Hepatocyte (in vitro differentiated cells): ENCODE measurements at regions not wholly inside any gene's neighbourhood (a gene's known extent, or its start where the extent isn't known, plus 50 kb on each side); places are given as distances from the start of the nearest gene placed in this dataset.

ENCODE experiments used
- DNase-seq: peaks from one replicate; pipeline ENCODE4 v3.0.0-alpha.2; 2016; ENCODE audit warnings: low spot score
- H2AFZ ChIP-seq: fragments of 200-600 bp; sonication (generic); 2 replicates; pipeline ENCODE4 v1.6.0; 2016; ENCODE audit warnings: antibody characterized with exemption, mild to moderate bottlenecking
- H3K27ac ChIP-seq: fragments of 200-600 bp; sonication (generic); 2 replicates; pipeline ENCODE4 v1.5.1; 2016; ENCODE audit warnings: mild to moderate bottlenecking
- H3K27me3 ChIP-seq: fragments of 200-600 bp; sonication (generic); 2 replicates; pipeline ENCODE4 v1.6.1; 2016
- H3K36me3 ChIP-seq: fragments of 200-600 bp; sonication (generic); replicated peaks from 2 replicates; pipeline ENCODE4 v1.5.1; 2016; ENCODE audit warnings: low read depth; ENCODE audit not compliant: insufficient read depth
- H3K4me1 ChIP-seq: fragments of 200-600 bp; sonication (generic); 2 replicates; pipeline ENCODE4 v1.5.1; 2016; ENCODE audit warnings: mild to moderate bottlenecking, moderate library complexity; ENCODE audit not compliant: insufficient read depth
- H3K4me2 ChIP-seq: fragments of 200-600 bp; sonication (generic); 2 replicates; pipeline ENCODE4 v1.6.0; 2016
- H3K4me3 ChIP-seq: fragments of 200-600 bp; sonication (generic); 2 replicates; pipeline ENCODE4 v1.5.1; 2016; ENCODE audit warnings: mild to moderate bottlenecking
- H3K79me2 ChIP-seq: fragments of 200-600 bp; sonication (generic); 2 replicates; pipeline ENCODE4 v1.6.0; 2017; ENCODE audit warnings: mild to moderate bottlenecking
- H3K9me2 ChIP-seq: fragments of 200-600 bp; sonication (generic); replicated peaks from 2 replicates; pipeline ENCODE4 v1.6.0; 2017; ENCODE audit warnings: mild to moderate bottlenecking; ENCODE audit not compliant: insufficient read depth
- H3K9me3 ChIP-seq: fragments of 200-600 bp; sonication (generic); 2 replicates; pipeline ENCODE4 v1.5.1; 2016; ENCODE audit warnings: low read depth, mild to moderate bottlenecking
- H4K20me1 ChIP-seq: fragments of 200-600 bp; sonication (generic); 2 replicates; pipeline ENCODE4 v1.6.0; 2016; ENCODE audit warnings: mild to moderate bottlenecking; ENCODE audit not compliant: insufficient read depth, poor library complexity, severe bottlenecking
- EZH2 ChIP-seq: fragments of 200-600 bp; sonication (generic); IDR thresholded peaks from 2 replicates; pipeline ENCODE4 v1.6.1; 2016; ENCODE audit warnings: antibody characterized with exemption, mild to moderate bottlenecking, borderline replicate concordance
- EZH2phosphoT487 ChIP-seq: fragments of 200-600 bp; sonication (generic); IDR thresholded peaks from one replicate; pipeline ENCODE4 v1.6.1; 2018; ENCODE audit warnings: antibody characterized with exemption, mild to moderate bottlenecking, low read depth, moderate library complexity; ENCODE audit not compliant: unreplicated experiment, severe bottlenecking
- WGBS: methylation state at CpG from one replicate; pipeline ENCODE4 v1.1.6; 2016; ENCODE audit warnings: low lambda C conversion rate; ENCODE audit errors: missing lambda C conversion rate; 5-methylcytosine and 5-hydroxymethylcytosine counted together
- TF ChIP-seq, protein P1 (sequence below): fragments of 200-600 bp; sonication (generic); IDR thresholded peaks from 2 replicates; pipeline ENCODE4 v1.5.1; 2016; ENCODE audit warnings: antibody characterized with exemption, mild to moderate bottlenecking; ENCODE audit not compliant: poor library complexity

DNA sequence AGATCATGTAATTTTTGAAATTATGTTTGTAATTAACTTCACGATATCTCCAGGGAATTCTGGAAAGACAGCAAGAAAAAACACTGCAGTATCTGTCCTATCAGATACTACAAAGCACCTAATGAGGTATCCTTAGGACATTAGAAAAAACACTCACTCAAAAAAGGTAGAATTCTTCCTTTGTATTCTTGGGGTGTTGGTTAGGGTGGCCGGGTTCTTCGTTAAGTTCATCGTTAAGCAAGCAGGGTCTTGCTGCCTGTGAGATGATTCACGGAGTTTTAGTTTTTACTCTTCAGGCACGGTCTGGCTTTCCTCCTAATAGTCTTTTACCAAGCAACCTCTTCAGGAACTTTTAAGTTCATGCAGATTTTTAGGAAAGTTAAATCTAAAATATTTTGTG lies 91.4 kb upstream of the IRX4 start:
- Histone ChIP-seq H3K4me1 (no peaks in the 10 kb centered on the region), H3K4me2 (no peak overlapping the region), H3K79me2 (no peaks in the 10 kb centered on the region), H2AFZ (no peak overlapping the region), H3K36me3 (no peaks in the 10 kb centered on the region), H3K9me2 (no peaks in the 10 kb centered on the region), H4K20me1 (no peaks in the 10 kb centered on the region), H3K4me3 (no peak overlapping the region), H3K27ac (no peak overlapping the region), H3K27me3 (peaks cover 5% of the 10 kb centered on the region), H3K9me3 (no peaks in the 10 kb centered on the region)
- 93% methylated on average over 6 of the region's 6 CpGs for WGBS
- TF ChIP-seq EZH2: no peak
- TF ChIP-seq, protein P1, sequence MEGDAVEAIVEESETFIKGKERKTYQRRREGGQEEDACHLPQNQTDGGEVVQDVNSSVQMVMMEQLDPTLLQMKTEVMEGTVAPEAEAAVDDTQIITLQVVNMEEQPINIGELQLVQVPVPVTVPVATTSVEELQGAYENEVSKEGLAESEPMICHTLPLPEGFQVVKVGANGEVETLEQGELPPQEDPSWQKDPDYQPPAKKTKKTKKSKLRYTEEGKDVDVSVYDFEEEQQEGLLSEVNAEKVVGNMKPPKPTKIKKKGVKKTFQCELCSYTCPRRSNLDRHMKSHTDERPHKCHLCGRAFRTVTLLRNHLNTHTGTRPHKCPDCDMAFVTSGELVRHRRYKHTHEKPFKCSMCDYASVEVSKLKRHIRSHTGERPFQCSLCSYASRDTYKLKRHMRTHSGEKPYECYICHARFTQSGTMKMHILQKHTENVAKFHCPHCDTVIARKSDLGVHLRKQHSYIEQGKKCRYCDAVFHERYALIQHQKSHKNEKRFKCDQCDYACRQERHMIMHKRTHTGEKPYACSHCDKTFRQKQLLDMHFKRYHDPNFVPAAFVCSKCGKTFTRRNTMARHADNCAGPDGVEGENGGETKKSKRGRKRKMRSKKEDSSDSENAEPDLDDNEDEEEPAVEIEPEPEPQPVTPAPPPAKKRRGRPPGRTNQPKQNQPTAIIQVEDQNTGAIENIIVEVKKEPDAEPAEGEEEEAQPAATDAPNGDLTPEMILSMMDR: no peak
- no peak for TF ChIP-seq EZH2phosphoT487
- no peak for DNase-seq

DNA sequence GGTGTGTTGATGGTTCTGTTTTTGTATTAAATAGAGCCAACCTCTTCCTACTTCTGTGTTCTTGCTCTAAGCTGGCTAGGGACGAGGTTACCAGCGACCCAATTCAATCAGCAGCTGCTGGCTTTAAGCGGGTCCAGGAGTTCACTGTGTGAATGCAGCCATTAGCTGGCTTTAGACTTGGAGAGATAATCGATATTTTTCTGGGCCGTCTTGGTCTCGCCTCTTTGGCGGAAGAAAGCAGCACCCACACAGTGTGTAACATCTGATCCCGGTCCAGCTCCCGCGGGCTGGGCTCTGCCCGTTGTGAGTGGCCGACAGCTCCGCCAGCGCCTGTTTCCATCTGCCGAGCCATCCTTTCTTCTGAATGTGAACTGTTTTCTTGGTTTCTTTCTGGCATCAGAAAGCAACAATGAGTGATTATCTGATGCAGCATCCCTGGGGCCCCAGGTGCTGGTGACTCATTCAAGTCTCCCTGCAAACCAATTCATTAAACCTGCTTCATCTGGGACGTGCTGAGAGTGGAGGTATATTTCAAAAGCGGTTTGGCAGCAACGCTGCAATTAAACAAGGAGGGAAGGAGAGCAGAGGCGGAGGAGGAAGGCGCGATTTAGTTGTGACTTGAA lies 90.8 kb upstream of the IRX4 start:
- H3K36me3 ChIP-seq: no peaks in the 10 kb centered on the region
- no peak for TF ChIP-seq EZH2phosphoT487
- TF ChIP-seq, protein P1: no peak
- no peak for TF ChIP-seq EZH2
- no peak overlapping the region for H2AFZ ChIP-seq
- H3K4me2 ChIP-seq: no peak overlapping the region
- no peaks in the 10 kb centered on the region for H3K9me3 ChIP-seq
- no peak for DNase-seq
- no peaks in the 10 kb centered on the region for H4K20me1 ChIP-seq
- H3K9me2 ChIP-seq: no peaks in the 10 kb centered on the region
- peaks cover 5% of the 10 kb centered on the region for H3K27me3 ChIP-seq
- no peaks in the 10 kb centered on the region for H3K79me2 ChIP-seq
- H3K4me3 ChIP-seq: no peak overlapping the region
- no peak overlapping the region for H3K27ac ChIP-seq
- WGBS: 78% methylated on average over 21 of the region's 21 CpGs
- no peaks in the 10 kb centered on the region for H3K4me1 ChIP-seq

DNA sequence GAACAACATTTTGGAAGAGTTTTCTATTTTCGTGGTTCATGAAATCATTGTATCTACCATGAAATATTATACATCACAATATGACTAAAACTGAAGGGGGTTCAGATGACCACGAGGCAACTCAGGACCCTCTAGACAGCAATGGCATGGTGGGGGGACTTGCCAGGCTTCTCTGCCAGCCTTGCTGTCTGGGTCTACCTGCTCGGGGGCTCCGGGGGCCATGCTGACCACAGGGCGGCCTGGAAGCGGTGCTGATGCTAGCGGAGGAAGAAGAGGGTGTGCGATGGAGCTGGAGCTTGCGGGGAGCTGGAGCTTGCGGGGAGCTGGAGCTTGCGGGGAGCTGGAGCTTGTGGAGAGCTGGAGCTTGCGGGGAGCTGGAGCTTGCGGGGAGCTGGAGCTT lies 89.2 kb upstream of the IRX4 start:
- no peak overlapping the region for H3K4me2 ChIP-seq
- no peak overlapping the region for H3K4me3 ChIP-seq
- 93% methylated on average over 8 of the region's 13 CpGs for WGBS
- H3K36me3 ChIP-seq: no peaks in the 10 kb centered on the region
- no peak overlapping the region for H2AFZ ChIP-seq
- H3K27ac ChIP-seq: no peak overlapping the region
- H4K20me1 ChIP-seq: no peaks in the 10 kb centered on the region
- H3K9me3 ChIP-seq: no peaks in the 10 kb centered on the region
- H3K4me1 ChIP-seq: no peaks in the 10 kb centered on the region
- TF ChIP-seq EZH2phosphoT487 (no peak), EZH2 (no peak)
- TF ChIP-seq, protein P1: no peak
- H3K9me2 ChIP-seq: no peaks in the 10 kb centered on the region
- DNase-seq: no peak
- H3K79me2 ChIP-seq: no peaks in the 10 kb centered on the region
- H3K27me3 ChIP-seq: peaks cover 5% of the 10 kb centered on the region

DNA sequence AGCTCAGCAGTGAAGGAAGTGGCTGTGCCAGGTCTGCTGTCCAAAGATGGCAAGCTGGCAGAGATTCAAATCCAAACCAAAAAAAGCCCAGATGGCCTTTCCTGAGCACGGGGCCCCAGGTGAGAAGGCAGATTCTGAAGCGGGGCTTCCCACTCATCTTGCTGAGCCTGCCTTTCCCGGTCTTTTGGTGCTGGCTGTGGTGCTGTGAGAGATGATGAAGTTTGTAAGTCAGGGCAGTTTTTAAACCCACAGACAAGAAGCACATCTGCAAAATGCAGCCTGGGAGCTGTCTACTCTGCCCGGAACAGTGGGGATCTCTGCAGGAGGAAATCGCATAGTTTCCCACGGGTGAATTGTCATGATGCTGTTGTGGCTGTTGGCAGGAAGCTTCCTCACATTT lies 85.0 kb upstream of the IRX4 start:
- Histone ChIP-seq H2AFZ (no peak overlapping the region), H3K4me2 (no peak overlapping the region), H4K20me1 (no peaks in the 10 kb centered on the region), H3K4me3 (no peak overlapping the region), H3K9me2 (no peaks in the 10 kb centered on the region), H3K27ac (no peak overlapping the region), H3K79me2 (no peaks in the 10 kb centered on the region), H3K36me3 (no peaks in the 10 kb centered on the region), H3K4me1 (no peaks in the 10 kb centered on the region), H3K27me3 (no peaks in the 10 kb centered on the region), H3K9me3 (no peaks in the 10 kb centered on the region)
- no peak for DNase-seq
- 74% methylated on average over 6 of the region's 6 CpGs for WGBS
- TF ChIP-seq EZH2: no peak
- no peak for TF ChIP-seq EZH2phosphoT487
- TF ChIP-seq, protein P1: no peak
